ENCODE measurements at regions not wholly inside any gene's neighbourhood (a gene's known extent, or its start where the extent isn't known, plus 50 kb on each side); places are given as distances from the start of the nearest gene placed in this dataset.
A peak's percentile ranks its signal among the peaks of the same experiment; 100 is the strongest.

DNA sequence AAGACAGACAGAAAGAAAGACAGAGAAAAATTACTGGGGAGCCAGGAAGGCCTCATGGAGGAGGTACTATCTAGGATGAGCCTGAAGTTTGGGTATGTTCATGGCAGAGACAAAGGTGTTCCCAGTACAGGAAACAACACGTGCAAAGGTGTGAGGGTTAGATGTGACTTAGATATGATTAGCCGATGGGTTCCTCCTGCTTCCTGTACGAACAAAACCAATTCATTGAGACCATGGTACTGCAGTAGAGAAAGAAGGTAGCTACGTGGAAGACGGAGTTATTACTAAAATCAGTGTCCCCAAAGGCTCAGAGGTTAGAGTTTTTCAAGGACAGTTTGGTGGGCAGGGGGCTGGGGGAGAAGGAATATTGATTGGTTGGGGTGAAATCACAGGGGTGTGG lies 55.2 kb upstream of the CHST3 start (continued):
- TF ChIP-seq, protein P1, sequence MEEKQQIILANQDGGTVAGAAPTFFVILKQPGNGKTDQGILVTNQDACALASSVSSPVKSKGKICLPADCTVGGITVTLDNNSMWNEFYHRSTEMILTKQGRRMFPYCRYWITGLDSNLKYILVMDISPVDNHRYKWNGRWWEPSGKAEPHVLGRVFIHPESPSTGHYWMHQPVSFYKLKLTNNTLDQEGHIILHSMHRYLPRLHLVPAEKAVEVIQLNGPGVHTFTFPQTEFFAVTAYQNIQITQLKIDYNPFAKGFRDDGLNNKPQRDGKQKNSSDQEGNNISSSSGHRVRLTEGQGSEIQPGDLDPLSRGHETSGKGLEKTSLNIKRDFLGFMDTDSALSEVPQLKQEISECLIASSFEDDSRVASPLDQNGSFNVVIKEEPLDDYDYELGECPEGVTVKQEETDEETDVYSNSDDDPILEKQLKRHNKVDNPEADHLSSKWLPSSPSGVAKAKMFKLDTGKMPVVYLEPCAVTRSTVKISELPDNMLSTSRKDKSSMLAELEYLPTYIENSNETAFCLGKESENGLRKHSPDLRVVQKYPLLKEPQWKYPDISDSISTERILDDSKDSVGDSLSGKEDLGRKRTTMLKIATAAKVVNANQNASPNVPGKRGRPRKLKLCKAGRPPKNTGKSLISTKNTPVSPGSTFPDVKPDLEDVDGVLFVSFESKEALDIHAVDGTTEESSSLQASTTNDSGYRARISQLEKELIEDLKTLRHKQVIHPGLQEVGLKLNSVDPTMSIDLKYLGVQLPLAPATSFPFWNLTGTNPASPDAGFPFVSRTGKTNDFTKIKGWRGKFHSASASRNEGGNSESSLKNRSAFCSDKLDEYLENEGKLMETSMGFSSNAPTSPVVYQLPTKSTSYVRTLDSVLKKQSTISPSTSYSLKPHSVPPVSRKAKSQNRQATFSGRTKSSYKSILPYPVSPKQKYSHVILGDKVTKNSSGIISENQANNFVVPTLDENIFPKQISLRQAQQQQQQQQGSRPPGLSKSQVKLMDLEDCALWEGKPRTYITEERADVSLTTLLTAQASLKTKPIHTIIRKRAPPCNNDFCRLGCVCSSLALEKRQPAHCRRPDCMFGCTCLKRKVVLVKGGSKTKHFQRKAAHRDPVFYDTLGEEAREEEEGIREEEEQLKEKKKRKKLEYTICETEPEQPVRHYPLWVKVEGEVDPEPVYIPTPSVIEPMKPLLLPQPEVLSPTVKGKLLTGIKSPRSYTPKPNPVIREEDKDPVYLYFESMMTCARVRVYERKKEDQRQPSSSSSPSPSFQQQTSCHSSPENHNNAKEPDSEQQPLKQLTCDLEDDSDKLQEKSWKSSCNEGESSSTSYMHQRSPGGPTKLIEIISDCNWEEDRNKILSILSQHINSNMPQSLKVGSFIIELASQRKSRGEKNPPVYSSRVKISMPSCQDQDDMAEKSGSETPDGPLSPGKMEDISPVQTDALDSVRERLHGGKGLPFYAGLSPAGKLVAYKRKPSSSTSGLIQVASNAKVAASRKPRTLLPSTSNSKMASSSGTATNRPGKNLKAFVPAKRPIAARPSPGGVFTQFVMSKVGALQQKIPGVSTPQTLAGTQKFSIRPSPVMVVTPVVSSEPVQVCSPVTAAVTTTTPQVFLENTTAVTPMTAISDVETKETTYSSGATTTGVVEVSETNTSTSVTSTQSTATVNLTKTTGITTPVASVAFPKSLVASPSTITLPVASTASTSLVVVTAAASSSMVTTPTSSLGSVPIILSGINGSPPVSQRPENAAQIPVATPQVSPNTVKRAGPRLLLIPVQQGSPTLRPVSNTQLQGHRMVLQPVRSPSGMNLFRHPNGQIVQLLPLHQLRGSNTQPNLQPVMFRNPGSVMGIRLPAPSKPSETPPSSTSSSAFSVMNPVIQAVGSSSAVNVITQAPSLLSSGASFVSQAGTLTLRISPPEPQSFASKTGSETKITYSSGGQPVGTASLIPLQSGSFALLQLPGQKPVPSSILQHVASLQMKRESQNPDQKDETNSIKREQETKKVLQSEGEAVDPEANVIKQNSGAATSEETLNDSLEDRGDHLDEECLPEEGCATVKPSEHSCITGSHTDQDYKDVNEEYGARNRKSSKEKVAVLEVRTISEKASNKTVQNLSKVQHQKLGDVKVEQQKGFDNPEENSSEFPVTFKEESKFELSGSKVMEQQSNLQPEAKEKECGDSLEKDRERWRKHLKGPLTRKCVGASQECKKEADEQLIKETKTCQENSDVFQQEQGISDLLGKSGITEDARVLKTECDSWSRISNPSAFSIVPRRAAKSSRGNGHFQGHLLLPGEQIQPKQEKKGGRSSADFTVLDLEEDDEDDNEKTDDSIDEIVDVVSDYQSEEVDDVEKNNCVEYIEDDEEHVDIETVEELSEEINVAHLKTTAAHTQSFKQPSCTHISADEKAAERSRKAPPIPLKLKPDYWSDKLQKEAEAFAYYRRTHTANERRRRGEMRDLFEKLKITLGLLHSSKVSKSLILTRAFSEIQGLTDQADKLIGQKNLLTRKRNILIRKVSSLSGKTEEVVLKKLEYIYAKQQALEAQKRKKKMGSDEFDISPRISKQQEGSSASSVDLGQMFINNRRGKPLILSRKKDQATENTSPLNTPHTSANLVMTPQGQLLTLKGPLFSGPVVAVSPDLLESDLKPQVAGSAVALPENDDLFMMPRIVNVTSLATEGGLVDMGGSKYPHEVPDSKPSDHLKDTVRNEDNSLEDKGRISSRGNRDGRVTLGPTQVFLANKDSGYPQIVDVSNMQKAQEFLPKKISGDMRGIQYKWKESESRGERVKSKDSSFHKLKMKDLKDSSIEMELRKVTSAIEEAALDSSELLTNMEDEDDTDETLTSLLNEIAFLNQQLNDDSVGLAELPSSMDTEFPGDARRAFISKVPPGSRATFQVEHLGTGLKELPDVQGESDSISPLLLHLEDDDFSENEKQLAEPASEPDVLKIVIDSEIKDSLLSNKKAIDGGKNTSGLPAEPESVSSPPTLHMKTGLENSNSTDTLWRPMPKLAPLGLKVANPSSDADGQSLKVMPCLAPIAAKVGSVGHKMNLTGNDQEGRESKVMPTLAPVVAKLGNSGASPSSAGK (IDR thresholded peaks at IDR 0.05), result peak; percentile 50
- TF ChIP-seq, protein P2, sequence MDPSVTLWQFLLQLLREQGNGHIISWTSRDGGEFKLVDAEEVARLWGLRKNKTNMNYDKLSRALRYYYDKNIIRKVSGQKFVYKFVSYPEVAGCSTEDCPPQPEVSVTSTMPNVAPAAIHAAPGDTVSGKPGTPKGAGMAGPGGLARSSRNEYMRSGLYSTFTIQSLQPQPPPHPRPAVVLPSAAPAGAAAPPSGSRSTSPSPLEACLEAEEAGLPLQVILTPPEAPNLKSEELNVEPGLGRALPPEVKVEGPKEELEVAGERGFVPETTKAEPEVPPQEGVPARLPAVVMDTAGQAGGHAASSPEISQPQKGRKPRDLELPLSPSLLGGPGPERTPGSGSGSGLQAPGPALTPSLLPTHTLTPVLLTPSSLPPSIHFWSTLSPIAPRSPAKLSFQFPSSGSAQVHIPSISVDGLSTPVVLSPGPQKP (CRISPR knock-in tag; IDR thresholded peaks at IDR 0.05), result no peak
- TF ChIP-seq MIER1 (IDR thresholded peaks at IDR 0.05; ENCODE audit: low read depth) (no peak), DACH1 (IDR thresholded peaks at IDR 0.05; ENCODE audit: partially characterized antibody) (no peak), CHCHD3 (CRISPR knock-in tag; IDR thresholded peaks at IDR 0.05) (no peak), KAT8 (IDR thresholded peaks at IDR 0.05; ENCODE audit: low read depth) (no peak), SMAD4 (CRISPR knock-in tag; conservative IDR thresholded peaks at IDR 0.05) (0 out of 2 replicates have a peak, but pooled peaks have one; percentile 3), MAFF (IDR thresholded peaks at IDR 0.05; ENCODE audit: low read length) (no peak), ZFPM2 (CRISPR knock-in tag; IDR thresholded peaks at IDR 0.05) (no peak), ZNF445 (CRISPR knock-in tag; IDR thresholded peaks at IDR 0.05; ENCODE audit: low read depth) (no peak), ZNF12 (CRISPR knock-in tag; IDR thresholded peaks at IDR 0.05) (no peak)
- TF ChIP-seq, protein P3, sequence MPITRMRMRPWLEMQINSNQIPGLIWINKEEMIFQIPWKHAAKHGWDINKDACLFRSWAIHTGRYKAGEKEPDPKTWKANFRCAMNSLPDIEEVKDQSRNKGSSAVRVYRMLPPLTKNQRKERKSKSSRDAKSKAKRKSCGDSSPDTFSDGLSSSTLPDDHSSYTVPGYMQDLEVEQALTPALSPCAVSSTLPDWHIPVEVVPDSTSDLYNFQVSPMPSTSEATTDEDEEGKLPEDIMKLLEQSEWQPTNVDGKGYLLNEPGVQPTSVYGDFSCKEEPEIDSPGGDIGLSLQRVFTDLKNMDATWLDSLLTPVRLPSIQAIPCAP (CRISPR knock-in tag; IDR thresholded peaks at IDR 0.05; ENCODE audit: borderline replicate concordance), result no peak
- TF ChIP-seq, protein P4, sequence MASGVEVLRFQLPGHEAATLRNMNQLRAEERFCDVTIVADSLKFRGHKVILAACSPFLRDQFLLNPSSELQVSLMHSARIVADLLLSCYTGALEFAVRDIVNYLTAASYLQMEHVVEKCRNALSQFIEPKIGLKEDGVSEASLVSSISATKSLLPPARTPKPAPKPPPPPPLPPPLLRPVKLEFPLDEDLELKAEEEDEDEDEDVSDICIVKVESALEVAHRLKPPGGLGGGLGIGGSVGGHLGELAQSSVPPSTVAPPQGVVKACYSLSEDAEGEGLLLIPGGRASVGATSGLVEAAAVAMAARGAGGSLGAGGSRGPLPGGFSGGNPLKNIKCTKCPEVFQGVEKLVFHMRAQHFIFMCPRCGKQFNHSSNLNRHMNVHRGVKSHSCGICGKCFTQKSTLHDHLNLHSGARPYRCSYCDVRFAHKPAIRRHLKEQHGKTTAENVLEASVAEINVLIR (CRISPR knock-in tag; IDR thresholded peaks at IDR 0.05), result no peak
- TF ChIP-seq, protein P5, sequence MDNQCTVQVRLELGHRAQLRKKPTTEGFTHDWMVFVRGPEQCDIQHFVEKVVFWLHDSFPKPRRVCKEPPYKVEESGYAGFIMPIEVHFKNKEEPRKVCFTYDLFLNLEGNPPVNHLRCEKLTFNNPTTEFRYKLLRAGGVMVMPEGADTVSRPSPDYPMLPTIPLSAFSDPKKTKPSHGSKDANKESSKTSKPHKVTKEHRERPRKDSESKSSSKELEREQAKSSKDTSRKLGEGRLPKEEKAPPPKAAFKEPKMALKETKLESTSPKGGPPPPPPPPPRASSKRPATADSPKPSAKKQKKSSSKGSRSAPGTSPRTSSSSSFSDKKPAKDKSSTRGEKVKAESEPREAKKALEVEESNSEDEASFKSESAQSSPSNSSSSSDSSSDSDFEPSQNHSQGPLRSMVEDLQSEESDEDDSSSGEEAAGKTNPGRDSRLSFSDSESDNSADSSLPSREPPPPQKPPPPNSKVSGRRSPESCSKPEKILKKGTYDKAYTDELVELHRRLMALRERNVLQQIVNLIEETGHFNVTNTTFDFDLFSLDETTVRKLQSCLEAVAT (IDR thresholded peaks at IDR 0.05), result no peak

All from K562 (cell line).